Hepatocyte (in vitro differentiated cells): ENCODE measurements at regions not wholly inside any gene's neighbourhood (a gene's known extent, or its start where the extent isn't known, plus 50 kb on each side); places are given as distances from the start of the nearest gene placed in this dataset.

ENCODE experiments used
- CTCF ChIP-seq: fragments of 200-600 bp; sonication (generic); IDR thresholded peaks from 2 replicates; pipeline ENCODE4 v1.5.1; 2016; ENCODE audit warnings: antibody characterized with exemption, mild to moderate bottlenecking; ENCODE audit not compliant: poor library complexity
- EZH2phosphoT487 ChIP-seq: fragments of 200-600 bp; sonication (generic); IDR thresholded peaks from one replicate; pipeline ENCODE4 v1.6.1; 2018; ENCODE audit warnings: antibody characterized with exemption, mild to moderate bottlenecking, low read depth, moderate library complexity; ENCODE audit not compliant: unreplicated experiment, severe bottlenecking

- no peak for TF ChIP-seq CTCF
- no peak for TF ChIP-seq EZH2phosphoT487
Observed at GRCh38 chr6:169115632-169116031, 138.0 kb downstream of the THBS2 start.
